Epithelial cell of proximal tubule (primary cell): ENCODE measurements at regions not wholly inside any gene's neighbourhood (a gene's known extent, or its start where the extent isn't known, plus 50 kb on each side); places are given as distances from the start of the nearest gene placed in this dataset.

ENCODE experiments used
- DNase-seq: peaks from one replicate; pipeline ENCODE4 v3.0.0-alpha.2; 2011; ENCODE audit warnings: low read depth
- H3K4me3 ChIP-seq: 2 replicates; pipeline ENCODE4 v1.5.1; 2011; ENCODE audit warnings: low read depth, mild to moderate bottlenecking, low read length
- TF ChIP-seq, protein P1 (sequence below): conservative IDR thresholded peaks from 2 replicates; pipeline ENCODE4 v1.5.1; 2012; ENCODE audit warnings: low read depth, mild to moderate bottlenecking, low read length

- no peak for DNase-seq
- TF ChIP-seq, protein P1, sequence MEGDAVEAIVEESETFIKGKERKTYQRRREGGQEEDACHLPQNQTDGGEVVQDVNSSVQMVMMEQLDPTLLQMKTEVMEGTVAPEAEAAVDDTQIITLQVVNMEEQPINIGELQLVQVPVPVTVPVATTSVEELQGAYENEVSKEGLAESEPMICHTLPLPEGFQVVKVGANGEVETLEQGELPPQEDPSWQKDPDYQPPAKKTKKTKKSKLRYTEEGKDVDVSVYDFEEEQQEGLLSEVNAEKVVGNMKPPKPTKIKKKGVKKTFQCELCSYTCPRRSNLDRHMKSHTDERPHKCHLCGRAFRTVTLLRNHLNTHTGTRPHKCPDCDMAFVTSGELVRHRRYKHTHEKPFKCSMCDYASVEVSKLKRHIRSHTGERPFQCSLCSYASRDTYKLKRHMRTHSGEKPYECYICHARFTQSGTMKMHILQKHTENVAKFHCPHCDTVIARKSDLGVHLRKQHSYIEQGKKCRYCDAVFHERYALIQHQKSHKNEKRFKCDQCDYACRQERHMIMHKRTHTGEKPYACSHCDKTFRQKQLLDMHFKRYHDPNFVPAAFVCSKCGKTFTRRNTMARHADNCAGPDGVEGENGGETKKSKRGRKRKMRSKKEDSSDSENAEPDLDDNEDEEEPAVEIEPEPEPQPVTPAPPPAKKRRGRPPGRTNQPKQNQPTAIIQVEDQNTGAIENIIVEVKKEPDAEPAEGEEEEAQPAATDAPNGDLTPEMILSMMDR, result no peak
- H3K4me3 ChIP-seq, result no peak overlapping the region
Observed at GRCh38 chr5:58207076-58207475, 252.8 kb downstream of the PLK2 start.

DNA sequence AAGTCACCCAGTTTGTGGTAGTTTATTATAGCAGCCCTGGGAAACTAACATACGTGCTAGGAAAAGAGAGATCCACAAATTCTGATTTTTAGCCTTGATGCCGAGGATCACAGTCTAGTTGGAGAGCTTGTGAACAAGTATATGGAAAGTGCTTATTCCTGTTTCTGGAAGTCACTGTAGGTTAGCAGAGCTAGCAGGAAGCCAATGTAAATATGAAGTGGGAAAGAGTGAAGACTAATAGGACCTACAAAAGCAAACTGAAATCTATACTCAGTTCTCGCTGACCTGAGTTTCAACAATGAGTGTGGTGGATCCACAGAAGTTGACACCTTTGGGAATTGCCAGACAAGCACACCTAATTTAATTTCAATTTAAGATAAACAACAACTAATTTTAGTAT, 254.9 kb downstream of the PLK2 start:
- no peak overlapping the region for H3K4me3 ChIP-seq
- TF ChIP-seq, protein P1, result no peak
- no peak for DNase-seq

DNA sequence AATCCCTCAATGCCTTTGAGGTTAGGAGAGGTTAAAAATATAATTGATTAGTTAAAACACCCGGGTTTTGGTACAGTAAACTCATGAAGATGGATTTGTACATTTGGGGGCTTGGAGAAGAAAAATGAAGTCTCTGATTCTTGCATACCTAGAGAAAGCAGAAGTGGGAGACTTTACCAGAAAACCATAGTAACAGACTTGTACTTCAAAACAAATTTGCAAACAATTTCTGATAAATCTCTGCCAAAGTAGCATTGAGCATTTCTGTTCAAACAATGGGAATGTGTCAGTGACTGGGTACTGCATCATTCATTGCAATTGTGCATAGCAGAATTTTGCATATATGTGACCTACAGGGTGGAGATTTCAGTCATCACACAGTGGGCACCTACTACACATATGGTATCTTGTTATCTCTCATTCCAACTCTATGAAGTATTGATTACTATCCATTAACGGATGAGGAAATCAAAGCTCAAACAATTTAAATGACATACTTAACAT, 256.9 kb downstream of the PLK2 start:
- DNase-seq, result no peak
- TF ChIP-seq, protein P1, result no peak
- no peak overlapping the region for H3K4me3 ChIP-seq

DNA sequence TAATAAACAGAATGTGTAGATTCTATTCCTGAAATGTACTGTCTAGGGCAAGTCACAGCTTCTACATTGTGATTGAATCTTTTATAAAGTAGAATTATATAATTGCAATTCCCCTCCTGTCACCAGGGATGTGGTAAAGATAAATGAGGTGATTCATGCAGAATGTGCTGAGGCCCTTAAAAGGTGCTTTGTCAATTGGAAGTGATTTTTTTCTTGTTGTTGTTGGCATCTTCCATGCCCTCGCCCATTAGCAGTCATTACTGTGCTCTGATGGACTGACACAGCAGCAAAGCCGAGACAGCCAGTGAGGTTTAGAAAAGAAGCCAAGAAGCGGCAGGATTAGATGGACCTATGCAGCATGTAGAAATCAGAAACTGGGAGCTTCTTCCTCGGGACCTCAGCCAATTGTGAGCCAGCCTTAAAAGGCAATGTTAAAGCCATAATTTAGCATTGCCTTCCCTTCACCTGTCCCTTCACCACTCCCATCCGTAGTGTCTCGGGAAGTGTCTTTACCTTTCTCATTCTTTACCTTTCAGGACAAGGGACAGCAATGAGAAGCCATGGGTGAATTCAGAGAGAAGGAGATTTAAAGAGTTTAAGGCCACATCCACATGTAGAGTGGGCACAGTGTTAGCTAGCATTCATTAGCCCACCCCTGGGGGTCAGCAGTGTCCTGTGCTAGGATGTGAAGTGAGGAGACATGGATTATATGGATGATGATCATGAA, 257.8 kb downstream of the PLK2 start:
- no peak for DNase-seq
- no peak overlapping the region for H3K4me3 ChIP-seq
- TF ChIP-seq, protein P1, result no peak

- TF ChIP-seq, protein P1, result no peak
- no peak for DNase-seq
- H3K4me3 ChIP-seq, result no peak overlapping the region
Observed at GRCh38 chr5:58200451-58200850, 259.4 kb downstream of the PLK2 start.

- no peak for DNase-seq
- TF ChIP-seq, protein P1, result no peak
- no peak overlapping the region for H3K4me3 ChIP-seq
Observed at GRCh38 chr5:58199087-58199486, 260.8 kb downstream of the PLK2 start.

DNA sequence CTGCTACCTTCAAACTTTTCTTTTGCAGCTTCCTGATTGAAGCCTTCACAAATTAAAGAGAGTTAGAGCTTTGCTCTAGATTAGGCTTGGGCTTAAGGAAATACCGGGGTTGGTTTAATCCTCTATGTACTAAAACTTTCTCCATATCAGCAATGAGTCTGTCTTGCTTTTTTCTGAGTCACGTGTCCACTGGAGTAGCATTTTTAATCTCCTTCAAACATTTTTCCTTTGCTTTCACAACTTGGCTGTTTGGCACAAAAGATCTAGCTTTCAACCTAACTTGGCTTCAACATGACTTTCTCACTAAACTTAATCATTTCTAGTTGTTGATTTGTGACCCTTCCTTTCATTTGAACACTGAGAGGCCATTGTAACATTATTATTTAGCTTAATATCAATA, 261.6 kb downstream of the PLK2 start:
- DNase-seq, result no peak
- no peak overlapping the region for H3K4me3 ChIP-seq
- TF ChIP-seq, protein P1, result no peak
